ENCODE measurements at regions not wholly inside any gene's neighbourhood (a gene's known extent, or its start where the extent isn't known, plus 50 kb on each side); places are given as distances from the start of the nearest gene placed in this dataset.

- DNase-seq (ENCODE audit: low read depth in 1 of 2, low spot score in 1 of 2), result no peak
- no peaks in the 10 kb centered on the region for H3K27me3 ChIP-seq (ENCODE audit: insufficient read depth, poor library complexity, severe bottlenecking)
- H3K4me3 ChIP-seq (replicated peaks; ENCODE audit: insufficient read depth, low read length), result no peak overlapping the region
- TF ChIP-seq GABPA (IDR thresholded peaks at IDR 0.05; ENCODE audit: low read depth) (no peak), SPI1 (IDR thresholded peaks at IDR 0.05; ENCODE audit: borderline replicate concordance, low read depth) (no peak), POLR2AphosphoS5 (IDR thresholded peaks at IDR 0.05; ENCODE audit: low read depth) (no peak), REST (IDR thresholded peaks at IDR 0.05; ENCODE audit: insufficient replicate concordance, low read depth) (no peak), CTCF (IDR thresholded peaks at IDR 0.05; ENCODE audit: insufficient read depth, low read length) (no peak)
- H3K27ac ChIP-seq (replicated peaks), result no peak overlapping the region
These were observed 120.3 kb upstream of the TMPRSS2 start for GRCh38 chr21:41628256-41628655.

- TF ChIP-seq POLR2AphosphoS5 (IDR thresholded peaks at IDR 0.05; ENCODE audit: low read depth) (no peak), CTCF (IDR thresholded peaks at IDR 0.05; ENCODE audit: insufficient read depth, low read length) (no peak), REST (IDR thresholded peaks at IDR 0.05; ENCODE audit: insufficient replicate concordance, low read depth) (no peak), SPI1 (IDR thresholded peaks at IDR 0.05; ENCODE audit: borderline replicate concordance, low read depth) (no peak), GABPA (IDR thresholded peaks at IDR 0.05; ENCODE audit: low read depth) (no peak)
- H3K27me3 ChIP-seq (ENCODE audit: insufficient read depth, poor library complexity, severe bottlenecking), result no peaks in the 10 kb centered on the region
- no peak for DNase-seq (ENCODE audit: low read depth in 1 of 2, low spot score in 1 of 2)
These were observed 119.5 kb upstream of the TMPRSS2 start for GRCh38 chr21:41627428-41627827.

GRCh38 chr21:41626021-41626420, 118.1 kb upstream of the TMPRSS2 start:
- TF ChIP-seq SPI1 (IDR thresholded peaks at IDR 0.05; ENCODE audit: borderline replicate concordance, low read depth) (no peak), CTCF (IDR thresholded peaks at IDR 0.05; ENCODE audit: insufficient read depth, low read length) (no peak), GABPA (IDR thresholded peaks at IDR 0.05; ENCODE audit: low read depth) (no peak), REST (IDR thresholded peaks at IDR 0.05; ENCODE audit: insufficient replicate concordance, low read depth) (no peak), POLR2AphosphoS5 (IDR thresholded peaks at IDR 0.05; ENCODE audit: low read depth) (no peak)

More at GRCh38 chr21:41627428-41627827, 119.5 kb upstream of the TMPRSS2 start:
- H3K4me3 ChIP-seq (replicated peaks; ENCODE audit: insufficient read depth, low read length), result no peak overlapping the region
- H3K27ac ChIP-seq (replicated peaks), result no peak overlapping the region

More at GRCh38 chr21:41626021-41626420, 118.1 kb upstream of the TMPRSS2 start:
- H3K27ac ChIP-seq (replicated peaks), result no peak overlapping the region
- H3K27me3 ChIP-seq (ENCODE audit: insufficient read depth, poor library complexity, severe bottlenecking), result no peaks in the 10 kb centered on the region
- no peak overlapping the region for H3K4me3 ChIP-seq (replicated peaks; ENCODE audit: insufficient read depth, low read length)
- no peak for DNase-seq (ENCODE audit: low read depth in 1 of 2, low spot score in 1 of 2)
